Right hindlimb (tissue), 1 donor: ENCODE measurements at regions not wholly inside any gene's neighbourhood (a gene's known extent, or its start where the extent isn't known, plus 50 kb on each side); places are given as distances from the start of the nearest gene placed in this dataset.
"Not testable (repeated sequence)": the region's sequence is repeated elsewhere in the genome, so short reads cannot be mapped to it uniquely, and the experiment has no call there.

Source experiments
- DNase-seq: peaks from one replicate; pipeline ENCODE4 v3.0.0-alpha.2; 2018

- no peak for DNase-seq
These were observed 577.4 kb downstream of the ZEB2 start for GRCh38 chr2:143942486-143942885.

- DNase-seq: no peak
These were observed 579.2 kb downstream of the ZEB2 start for GRCh38 chr2:143940720-143941119.

GRCh38 chr2:143939626-143940330, 580.1 kb downstream of the ZEB2 start:
- peak; percentile 55 for DNase-seq

GRCh38 chr2:143937723-143938350, 582.1 kb downstream of the ZEB2 start:
- no peak for DNase-seq

- DNase-seq: peak; percentile 63
These were observed 582.8 kb downstream of the ZEB2 start for GRCh38 chr2:143936848-143937722.

GRCh38 chr2:143936538-143936847, 583.4 kb downstream of the ZEB2 start:
- DNase-seq: no peak

GRCh38 chr2:143935482-143935752, 584.5 kb downstream of the ZEB2 start:
- DNase-seq: no peak

- no peak for DNase-seq
These were observed 585.1 kb downstream of the ZEB2 start for GRCh38 chr2:143934626-143935481.

- DNase-seq: no peak
These were observed 585.9 kb downstream of the ZEB2 start for GRCh38 chr2:143933946-143934569.

GRCh38 chr2:143930891-143931290, 589.0 kb downstream of the ZEB2 start:
- DNase-seq: no peak

- no peak for DNase-seq
These were observed 591.3 kb downstream of the ZEB2 start for GRCh38 chr2:143928613-143929012.

- DNase-seq: no peak
These were observed 591.7 kb downstream of the ZEB2 start for GRCh38 chr2:143928184-143928583.

- DNase-seq: no peak
These were observed 593.2 kb downstream of the ZEB2 start for GRCh38 chr2:143926736-143927135.

- DNase-seq: not testable (repeated sequence)
These were observed 597.6 kb downstream of the ZEB2 start for GRCh38 chr2:143922261-143922830.

- no peak for DNase-seq
These were observed 601.4 kb downstream of the ZEB2 start for GRCh38 chr2:143918465-143918989.

- DNase-seq: no peak
These were observed 603.1 kb downstream of the ZEB2 start for GRCh38 chr2:143916781-143917180.

- DNase-seq: no peak
These were observed 610.2 kb downstream of the ZEB2 start for GRCh38 chr2:143909577-143910353.

- no peak for DNase-seq
These were observed 611.1 kb downstream of the ZEB2 start for GRCh38 chr2:143908843-143909242.

- DNase-seq: no peak
These were observed 612.1 kb downstream of the ZEB2 start for GRCh38 chr2:143907801-143908200.

GRCh38 chr2:143906850-143907249, 613.1 kb downstream of the ZEB2 start:
- DNase-seq: no peak

- no peak for DNase-seq
These were observed 614.3 kb downstream of the ZEB2 start for GRCh38 chr2:143905587-143905986.
